ENCODE measurements at regions not wholly inside any gene's neighbourhood (a gene's known extent, or its start where the extent isn't known, plus 50 kb on each side); places are given as distances from the start of the nearest gene placed in this dataset.

GRCh38 chr2:22002066-22002465 lies 878.3 kb downstream of the TDRD15 start:
- TF ChIP-seq POLR2AphosphoS5 (IDR thresholded peaks at IDR 0.05; ENCODE audit: low read depth, low read length) (no peak), TAF1 (IDR thresholded peaks at IDR 0.05; ENCODE audit: low read depth, low read length) (no peak), POLR2A (IDR thresholded peaks at IDR 0.05; ENCODE audit: low read depth, low read length) (no peak), PAX5 (IDR thresholded peaks at IDR 0.05; ENCODE audit: insufficient read depth, low read length, severe bottlenecking) (no peak), POU2F2 (IDR thresholded peaks at IDR 0.05; ENCODE audit: low read depth, low read length) (no peak), SPI1 (IDR thresholded peaks at IDR 0.05; ENCODE audit: low read depth, low read length) (no peak)
